ENCODE measurements at regions not wholly inside any gene's neighbourhood (a gene's known extent, or its start where the extent isn't known, plus 50 kb on each side); places are given as distances from the start of the nearest gene placed in this dataset.
A peak's percentile ranks its signal among the peaks of the same experiment; 100 is the strongest.
"Not testable (repeated sequence)": the region's sequence is repeated elsewhere in the genome, so short reads cannot be mapped to it uniquely, and the experiment has no call there.

DNA sequence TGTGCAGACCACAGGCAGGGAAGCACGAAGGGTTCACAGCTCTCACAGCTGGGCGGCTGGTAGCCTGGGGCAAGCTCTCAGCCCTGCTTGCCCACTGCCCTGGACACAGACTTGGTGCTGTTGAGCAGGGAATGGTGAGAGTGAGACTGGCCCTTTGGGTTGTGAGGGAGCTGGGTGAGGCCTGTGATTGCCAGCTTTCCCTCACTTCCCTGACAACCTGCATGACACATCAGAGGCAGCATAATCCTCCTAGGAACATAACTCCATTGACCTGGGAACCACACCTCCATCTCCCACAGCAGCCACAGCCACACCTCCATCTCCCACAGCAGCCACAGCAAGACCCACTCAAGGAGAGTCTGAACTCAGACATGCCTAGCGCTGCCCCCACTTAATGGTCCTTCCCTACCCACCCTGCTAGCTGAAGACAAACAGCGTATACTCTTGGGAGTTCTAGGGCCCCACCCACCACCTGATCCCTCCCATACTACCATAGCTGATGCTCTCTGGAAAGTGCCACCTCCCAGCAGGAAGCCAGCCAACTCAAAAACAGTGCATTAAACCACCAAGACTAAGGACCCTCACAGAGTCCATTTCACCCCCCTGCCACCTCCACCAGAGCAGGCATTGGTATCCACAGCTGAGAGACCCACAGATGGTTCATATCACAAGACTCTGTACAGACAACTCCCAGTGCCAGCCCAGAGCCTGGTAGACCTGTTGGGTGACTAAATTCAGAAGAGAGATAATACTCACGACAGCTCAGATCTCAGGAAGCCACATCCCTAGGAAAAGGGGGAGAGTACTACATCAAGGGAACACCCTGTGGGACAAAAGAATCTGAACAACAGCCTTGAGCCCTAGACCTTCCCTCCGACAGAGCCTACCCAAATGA, 60.2 kb upstream of the PRSS3 start:
- peak; percentile 10 for DNase-seq (ENCODE audit: low spot score)
- not testable (repeated sequence) for FAIRE-seq

DNA sequence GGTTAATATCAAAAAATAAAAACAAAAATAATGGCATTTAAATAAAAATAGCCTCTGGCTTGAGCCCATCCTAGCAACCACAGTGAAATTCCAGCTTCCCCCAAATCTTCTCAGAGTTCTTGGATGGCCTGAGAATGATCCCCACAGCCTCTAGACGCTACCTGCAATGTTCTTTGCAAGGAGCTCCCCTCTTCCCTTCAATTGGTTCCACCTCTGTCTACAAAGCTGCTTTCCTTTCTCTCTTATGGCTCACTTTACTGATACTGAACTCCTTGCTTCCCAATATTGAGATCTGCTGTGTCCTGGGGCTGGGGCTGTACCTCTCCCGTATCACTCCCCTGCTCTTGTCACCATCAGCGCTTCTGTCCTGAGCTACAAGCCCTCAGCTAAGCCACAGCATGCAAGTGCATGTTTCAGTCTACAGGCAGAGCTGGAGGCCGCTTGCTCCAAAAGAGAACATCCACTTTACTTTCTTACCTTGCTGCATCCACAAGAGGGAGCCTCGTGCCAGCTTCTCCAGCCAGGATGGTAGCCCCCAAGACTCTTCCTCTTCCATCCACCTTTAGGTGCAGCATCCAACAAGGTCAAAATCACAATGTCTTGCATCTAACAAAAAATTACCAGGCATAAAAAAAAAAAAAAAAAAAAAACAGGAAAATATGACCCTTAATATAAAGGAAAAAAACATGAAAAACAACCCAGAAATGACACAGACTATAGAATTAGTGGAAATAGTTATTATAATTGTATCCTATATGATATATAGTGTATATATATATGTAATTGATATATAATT, 57.4 kb upstream of the PRSS3 start:
- peak; percentile 40 for DNase-seq (ENCODE audit: low spot score)
- no peak for FAIRE-seq

- FAIRE-seq, result no peak
- no peak for DNase-seq (ENCODE audit: low spot score)
These were observed 56.0 kb upstream of the PRSS3 start for GRCh38 chr9:33739398-33739797.

DNA sequence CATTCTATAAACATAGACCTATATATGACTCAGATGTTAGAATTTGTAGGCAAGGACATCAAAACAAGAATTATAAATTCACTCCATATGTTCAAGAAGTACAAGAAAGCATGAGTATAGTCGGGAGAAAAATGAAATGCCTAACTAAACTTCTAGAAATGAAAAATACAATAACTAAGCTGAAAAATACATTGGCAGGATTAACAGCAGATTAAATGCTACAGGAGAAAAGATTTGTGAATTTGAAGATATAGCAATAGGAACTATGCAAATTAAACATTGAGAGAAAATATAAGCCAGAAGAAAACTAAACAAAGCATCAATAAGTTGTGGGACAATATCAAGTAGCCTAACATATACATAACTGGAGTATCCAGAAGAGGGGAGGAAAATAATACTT, 55.3 kb upstream of the PRSS3 start:
- no peak for DNase-seq (ENCODE audit: low spot score)
- FAIRE-seq, result no peak

GRCh38 chr9:33740958-33741357, 54.4 kb upstream of the PRSS3 start:
- FAIRE-seq; DNase-seq (ENCODE audit: low spot score): not testable (repeated sequence)

- DNase-seq (ENCODE audit: low spot score) (no peak), FAIRE-seq (no peak)
These were observed 53.3 kb upstream of the PRSS3 start for GRCh38 chr9:33742051-33742450.

DNA sequence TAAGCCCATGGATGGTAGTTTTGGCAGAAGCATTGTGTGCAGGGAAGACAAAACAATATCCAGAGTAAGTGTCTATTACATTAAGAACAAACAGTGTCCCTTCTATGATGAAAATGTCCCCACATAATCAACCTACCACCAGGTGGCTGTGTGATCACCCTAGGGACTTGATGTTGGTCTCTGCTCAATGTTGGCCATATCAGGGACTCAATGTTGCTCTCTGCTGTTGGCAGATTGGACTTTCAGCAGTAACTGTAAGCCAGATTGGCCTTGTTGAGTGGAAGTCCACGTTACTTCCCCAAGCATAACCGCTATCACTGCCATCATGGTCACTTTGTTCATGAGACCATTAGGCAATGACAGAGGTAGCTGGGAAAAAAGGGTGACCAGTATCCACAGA, 52.8 kb upstream of the PRSS3 start:
- no peak for FAIRE-seq
- no peak for DNase-seq (ENCODE audit: low spot score)
